Testis (tissue), 2 donors: ENCODE measurements at regions not wholly inside any gene's neighbourhood (a gene's known extent, or its start where the extent isn't known, plus 50 kb on each side); places are given as distances from the start of the nearest gene placed in this dataset.

ENCODE experiments used
- CTCF ChIP-seq, 3 experiments: fragments of 450-650 bp in 2 of 3; fragments of 200-600 bp in 1 of 3; sonication (generic) in 1 of 3; IDR thresholded peaks; one replicate each; pipeline ENCODE4 v1.5.1; 2016 to 2019; ENCODE audit warnings: antibody characterized with exemption in 3 of 3, mild to moderate bottlenecking in 2 of 3, moderate library complexity in 1 of 3
- POLR2A ChIP-seq: fragments of 450-650 bp; IDR thresholded peaks from one replicate; pipeline ENCODE4 v1.6.1; 2017; ENCODE audit warnings: antibody characterized with exemption, mild to moderate bottlenecking, moderate library complexity

- TF ChIP-seq CTCF (IDR thresholded peaks at IDR 0.05) (no peak), POLR2A (no peak)
These were observed 61.2 kb upstream of the STXBP6 start for GRCh38 chr14:25111061-25111601.
